ENCODE measurements at regions not wholly inside any gene's neighbourhood (a gene's known extent, or its start where the extent isn't known, plus 50 kb on each side); places are given as distances from the start of the nearest gene placed in this dataset.

- Histone ChIP-seq H3K79me2 (ENCODE audit: control insufficient read depth, insufficient read depth, low read length) (no peaks in the 10 kb centered on the region), H3K9me1 (ENCODE audit: control insufficient read depth, insufficient read depth, low read length) (no peaks in the 10 kb centered on the region), H3K27ac (ENCODE audit: extremely low read depth, low read depth, low read length) (no peak overlapping the region), H2AFZ (ENCODE audit: low read depth, low read length) (no peak overlapping the region), H4K20me1 (replicated peaks; ENCODE audit: control insufficient read depth, insufficient read depth, low read length) (no peaks in the 10 kb centered on the region), H3K4me3 (no peak overlapping the region), H3K27me3 (ENCODE audit: control insufficient read depth in 2 of 2, insufficient read depth in 2 of 2, low read length in 2 of 2) (no peaks in the 10 kb centered on the region), H3K9ac (ENCODE audit: insufficient read depth in 1 of 2, low read depth in 2 of 2, low read length in 2 of 2) (no peak overlapping the region), H3K4me2 (ENCODE audit: insufficient read depth, low read length) (no peak overlapping the region), H3K4me1 (replicated peaks in 1 of 2; ENCODE audit: control insufficient read depth in 2 of 2, insufficient read depth in 2 of 2, low read length in 2 of 2) (no peaks in the 10 kb centered on the region), H3K9me3 (replicated peaks; ENCODE audit: control insufficient read depth, insufficient read depth, low read depth, low read length) (no peaks in the 10 kb centered on the region), H3K36me3 (ENCODE audit: control insufficient read depth, insufficient read depth, low read length) (no peaks in the 10 kb centered on the region)
- intact Hi-C loops (cut with micrococcal nuclease), result no loop called here
- FAIRE-seq, result no peak
- in situ Hi-C loops (cut with MboI), result no loop called here
- no TSS peak for BruUV-seq (replicated peaks)
- DNase-seq (ENCODE audit: extremely low read depth in 1 of 4, low spot score in 3 of 4), result no peak
- ATAC-seq, result no peak
- CTCF ChIA-PET (ENCODE audit: low intra/inter-chr PET ratio), result no interaction called here
- WGBS (ENCODE audit: insufficient coverage, low coverage, missing lambda C conversion rate), result 7% methylated on average over 1 of the region's 1 CpG
- POLR2A ChIA-PET, result interaction anchor here (0.6 kb wide), 1 partner anchor 155 kb away, joined by 3 read pairs; no protein-coding TSS in a partner anchor
- no peak for TF ChIP-seq CREB5 (CRISPR knock-in tag; IDR thresholded peaks at IDR 0.05)
- TF ChIP-seq ZNF280B (CRISPR knock-in tag; IDR thresholded peaks at IDR 0.05), result no peak
- TF ChIP-seq ZNF165 (CRISPR knock-in tag; IDR thresholded peaks at IDR 0.05; ENCODE audit: borderline replicate concordance), result no peak
- no peak for TF ChIP-seq EP400 (IDR thresholded peaks at IDR 0.05)
- TF ChIP-seq HSF4 (CRISPR knock-in tag; IDR thresholded peaks at IDR 0.05; ENCODE audit: borderline replicate concordance), result no peak
- TF ChIP-seq ZNF655 (CRISPR knock-in tag; IDR thresholded peaks at IDR 0.05), result no peak
- no peak for TF ChIP-seq TEAD4 (IDR thresholded peaks at IDR 0.05; ENCODE audit: low read length)
- TF ChIP-seq TEAD4 (CRISPR knock-in tag; IDR thresholded peaks at IDR 0.05; ENCODE audit: borderline replicate concordance), result no peak
- TF ChIP-seq SRF (CRISPR knock-in tag; IDR thresholded peaks at IDR 0.05), result no peak
- TF ChIP-seq ZNF79 (CRISPR knock-in tag; IDR thresholded peaks at IDR 0.05; ENCODE audit: low read depth), result no peak
- TF ChIP-seq PYGO2 (tag; IDR thresholded peaks at IDR 0.05), result no peak
- no peak for TF ChIP-seq ZBTB8A (IDR thresholded peaks at IDR 0.05; ENCODE audit: partially characterized antibody)
- TF ChIP-seq ZNF408 (CRISPR knock-in tag; IDR thresholded peaks at IDR 0.05; ENCODE audit: low read depth), result no peak
- TF ChIP-seq ZNF146 (CRISPR knock-in tag; IDR thresholded peaks at IDR 0.05; ENCODE audit: unreplicated experiment), result no peak
- no peak for TF ChIP-seq YBX1 (IDR thresholded peaks at IDR 0.05)
- no peak for TF ChIP-seq GTF2E2 (tag; IDR thresholded peaks at IDR 0.05)
Observed at GRCh38 chr2:161571051-161571429, 53.2 kb upstream of the SLC4A10 start.
